Keratinocyte (primary cell): ENCODE measurements at regions not wholly inside any gene's neighbourhood (a gene's known extent, or its start where the extent isn't known, plus 50 kb on each side); places are given as distances from the start of the nearest gene placed in this dataset.

Source experiments
- DNase-seq: peaks from one replicate; pipeline ENCODE4 v3.0.0-alpha.2; 2011; ENCODE audit warnings: low read depth, missing footprints, low spot score
- FAIRE-seq: peaks from 2 replicates; lab custom pipeline; 2011; peaks lifted over from hg19 to GRCh38; lab: Jason Lieb, UNC
- H2AFZ ChIP-seq: 2 replicates; pipeline ENCODE4 v1.6.0; 2012; ENCODE audit warnings: low read length, control low read depth, inconsistent platforms; ENCODE audit not compliant: control insufficient read depth
- H3K27ac ChIP-seq: 2 replicates; pipeline ENCODE4 v1.5.1; 2011; ENCODE audit warnings: low read length; ENCODE audit not compliant: control insufficient read depth, insufficient read depth
- H3K27me3 ChIP-seq: 3 replicates; pipeline ENCODE4 v1.6.0; 2011; ENCODE audit warnings: low read length; ENCODE audit not compliant: control insufficient read depth, insufficient read depth; ENCODE audit errors: extremely low read depth
- H3K36me3 ChIP-seq, 2 experiments: 2 replicates in 1 of 2; 3 replicates in 1 of 2; pipeline ENCODE4 v1.5.1; 2011; ENCODE audit warnings: low read length in 2 of 2, mild to moderate bottlenecking in 1 of 2; ENCODE audit not compliant: control insufficient read depth in 2 of 2, insufficient read depth in 2 of 2; ENCODE audit errors: extremely low read depth in 1 of 2
- H3K4me1 ChIP-seq: 3 replicates; pipeline ENCODE4 v1.5.1; 2011; ENCODE audit warnings: low read length; ENCODE audit not compliant: control insufficient read depth, insufficient read depth; ENCODE audit errors: extremely low read depth
- H3K4me2 ChIP-seq: 3 replicates; pipeline ENCODE4 v1.6.0; 2011; ENCODE audit warnings: low read depth, low read length; ENCODE audit not compliant: control insufficient read depth, insufficient read depth; ENCODE audit errors: extremely low read depth
- H3K4me3 ChIP-seq, 3 experiments: fragments of 200-600 bp in 1 of 3; sonication (generic) in 1 of 3; 2 replicates in 2 of 3; 3 replicates in 1 of 3; pipeline ENCODE4 v1.5.1; 2011 to 2016; ENCODE audit warnings: low read length in 3 of 3, mild to moderate bottlenecking in 3 of 3, control low read depth in 2 of 3, inconsistent platforms in 1 of 3, low read depth in 1 of 3, mixed read lengths in 1 of 3, mixed run types in 1 of 3, moderate library complexity in 1 of 3; ENCODE audit not compliant: control insufficient read depth in 2 of 3, insufficient read depth in 2 of 3; ENCODE audit errors: extremely low read depth in 1 of 3
- H3K79me2 ChIP-seq: 2 replicates; pipeline ENCODE4 v1.6.0; 2012; ENCODE audit warnings: low read length; ENCODE audit not compliant: control insufficient read depth, insufficient read depth
- H3K9ac ChIP-seq: 3 replicates; pipeline ENCODE4 v1.6.0; 2011; ENCODE audit warnings: low read length; ENCODE audit not compliant: control insufficient read depth, insufficient read depth; ENCODE audit errors: extremely low read depth
- H3K9me1 ChIP-seq: 3 replicates; pipeline ENCODE4 v1.6.0; 2011; ENCODE audit warnings: low read length; ENCODE audit not compliant: control insufficient read depth, insufficient read depth; ENCODE audit errors: extremely low read depth
- H3K9me3 ChIP-seq: 2 replicates; pipeline ENCODE4 v1.5.1; 2012; ENCODE audit warnings: low read depth, low read length; ENCODE audit not compliant: control insufficient read depth
- H4K20me1 ChIP-seq: 3 replicates; pipeline ENCODE4 v1.6.0; 2011; ENCODE audit warnings: low read length; ENCODE audit not compliant: control insufficient read depth, insufficient read depth; ENCODE audit errors: extremely low read depth
- CTCF ChIP-seq, 3 experiments: IDR thresholded peaks in 1 of 3; conservative IDR thresholded peaks in 1 of 3; optimal IDR thresholded peaks in 1 of 3; 2 replicates in 2 of 3; 3 replicates in 1 of 3; pipeline versions ENCODE3 to v1.5.1; 2011; ENCODE audit warnings: low read length in 3 of 3, mild to moderate bottlenecking in 3 of 3, moderate library complexity in 2 of 3, control low read depth in 1 of 3, inconsistent platforms in 1 of 3; ENCODE audit not compliant: insufficient read depth in 2 of 3; ENCODE audit errors: extremely low read depth in 1 of 3
- EZH2 ChIP-seq: IDR thresholded peaks from one replicate; pipeline ENCODE4 v1.6.1; 2012; ENCODE audit warnings: inconsistent platforms, mild to moderate bottlenecking, low read length, moderate library complexity
- dilution Hi-C: fragments of 300-500 bp; cut with MboI; formaldehyde crosslinking; loops from one replicate; pipeline ENCODE4 v1.7.0; 2020; ENCODE audit warnings: low sequenced_read_pairs; ENCODE audit not compliant: extremely low pct_ligation_motif_present

GRCh38 chr1:178650934-178651511, 74.0 kb upstream of the RALGPS2 start:
- DNase-seq (no peak), FAIRE-seq (no peak)
- Histone ChIP-seq H3K27ac (no peak overlapping the region), H3K9me1 (no peaks in the 10 kb centered on the region), H3K4me1 (peaks cover 11% of the 10 kb centered on the region), H3K9ac (no peak overlapping the region), H2AFZ (no peak overlapping the region), H3K4me3 (no peak overlapping the region), H3K79me2 (no peaks in the 10 kb centered on the region), H3K36me3 (no peaks in the 10 kb centered on the region), H3K27me3 (no peaks in the 10 kb centered on the region), H4K20me1 (no peaks in the 10 kb centered on the region), H3K4me2 (no peak overlapping the region), H3K9me3 (no peaks in the 10 kb centered on the region)
- dilution Hi-C loops, result no loop called here
- TF ChIP-seq CTCF (optimal IDR thresholded peaks at IDR 0.05 in 1 of 3, IDR thresholded peaks at IDR 0.05 in 1 of 3, conservative IDR thresholded peaks at IDR 0.05 in 1 of 3; ENCODE audit: extremely low read depth in 1 of 3, insufficient read depth in 2 of 3, low read length in 3 of 3) (no peak), EZH2 (no peak)

GRCh38 chr1:178651742-178652141, 73.3 kb upstream of the RALGPS2 start:
- Histone ChIP-seq H3K9me1 (no peaks in the 10 kb centered on the region), H3K9me3 (no peaks in the 10 kb centered on the region), H2AFZ (no peak overlapping the region), H3K79me2 (no peaks in the 10 kb centered on the region), H4K20me1 (no peaks in the 10 kb centered on the region), H3K4me3 (no peak overlapping the region), H3K4me1 (peaks cover 14% of the 10 kb centered on the region), H3K9ac (no peak overlapping the region), H3K36me3 (no peaks in the 10 kb centered on the region), H3K27ac (no peak overlapping the region), H3K27me3 (no peaks in the 10 kb centered on the region), H3K4me2 (no peak overlapping the region)
- dilution Hi-C loops, result no loop called here
- FAIRE-seq (no peak), DNase-seq (no peak)
- TF ChIP-seq EZH2 (no peak), CTCF (optimal IDR thresholded peaks at IDR 0.05 in 1 of 3, IDR thresholded peaks at IDR 0.05 in 1 of 3, conservative IDR thresholded peaks at IDR 0.05 in 1 of 3; ENCODE audit: extremely low read depth in 1 of 3, insufficient read depth in 2 of 3, low read length in 3 of 3) (no peak)
